Activated CD8-positive, alpha-beta memory T cell treated with anti-CD3 and anti-CD28 coated beads, Interleukin-2, amount 50 U/mL, for 1 hour (primary cell): ENCODE measurements at regions not wholly inside any gene's neighbourhood (a gene's known extent, or its start where the extent isn't known, plus 50 kb on each side); places are given as distances from the start of the nearest gene placed in this dataset.

Source experiments
- DNase-seq: peaks from one replicate; pipeline ENCODE4 v3.0.0-alpha.2; 2020; ENCODE audit errors: extremely low read depth

GRCh38 chr1:181430015-181430885, 53.1 kb upstream of the CACNA1E start:
- no peak for DNase-seq
